HCEC 1CT (cell line): ENCODE measurements at regions not wholly inside any gene's neighbourhood (a gene's known extent, or its start where the extent isn't known, plus 50 kb on each side); places are given as distances from the start of the nearest gene placed in this dataset.

Experiments used
- DNase-seq: peaks from one replicate; pipeline ENCODE4 v3.0.0-alpha.2; 2017

- DNase-seq, result no peak
Measured at GRCh38 chr4:111837761-111838160, 307.5 kb upstream of the FAM241A start.

GRCh38 chr4:111838406-111838930 is 306.8 kb upstream of the FAM241A start:
- DNase-seq, result no peak

GRCh38 chr4:111839141-111839540 is 306.1 kb upstream of the FAM241A start:
- DNase-seq, result no peak

- no peak for DNase-seq
Measured at GRCh38 chr4:111842336-111842735, 302.9 kb upstream of the FAM241A start.

- peak; percentile 4 for DNase-seq
Measured at GRCh38 chr4:111847296-111848008, 297.8 kb upstream of the FAM241A start.

- no peak for DNase-seq
Measured at GRCh38 chr4:111849746-111850284, 295.4 kb upstream of the FAM241A start.

- peak; percentile 4 for DNase-seq
Measured at GRCh38 chr4:111854494-111855087, 290.7 kb upstream of the FAM241A start.

- DNase-seq, result no peak
Measured at GRCh38 chr4:111855308-111855707, 289.9 kb upstream of the FAM241A start.

GRCh38 chr4:111864066-111864465 is 281.2 kb upstream of the FAM241A start:
- no peak for DNase-seq

GRCh38 chr4:111869339-111869738 is 275.9 kb upstream of the FAM241A start:
- no peak for DNase-seq

GRCh38 chr4:111871802-111872201 is 273.5 kb upstream of the FAM241A start:
- DNase-seq, result no peak

GRCh38 chr4:111873801-111874200 is 271.5 kb upstream of the FAM241A start:
- no peak for DNase-seq

GRCh38 chr4:111879539-111879938 is 265.7 kb upstream of the FAM241A start:
- no peak for DNase-seq

GRCh38 chr4:111880116-111880515 is 265.1 kb upstream of the FAM241A start:
- DNase-seq, result no peak

- no peak for DNase-seq
Measured at GRCh38 chr4:111883557-111883999, 261.7 kb upstream of the FAM241A start.

- no peak for DNase-seq
Measured at GRCh38 chr4:111890412-111890811, 254.8 kb upstream of the FAM241A start.

GRCh38 chr4:111905511-111905910 is 239.7 kb upstream of the FAM241A start:
- no peak for DNase-seq

- DNase-seq, result no peak
Measured at GRCh38 chr4:111919639-111920038, 225.6 kb upstream of the FAM241A start.

- no peak for DNase-seq
Measured at GRCh38 chr4:111921714-111922113, 223.5 kb upstream of the FAM241A start.

GRCh38 chr4:111923786-111924185 is 221.5 kb upstream of the FAM241A start:
- peak; percentile 78 for DNase-seq

GRCh38 chr4:111924696-111925095 is 220.6 kb upstream of the FAM241A start:
- DNase-seq, result no peak

- no peak for DNase-seq
Measured at GRCh38 chr4:111930659-111931058, 214.6 kb upstream of the FAM241A start.

GRCh38 chr4:111933703-111934102 is 211.6 kb upstream of the FAM241A start:
- DNase-seq, result no peak

- no peak for DNase-seq
Measured at GRCh38 chr4:111934314-111934713, 210.9 kb upstream of the FAM241A start.
